SK-N-SH (cell line): ENCODE measurements at regions not wholly inside any gene's neighbourhood (a gene's known extent, or its start where the extent isn't known, plus 50 kb on each side); places are given as distances from the start of the nearest gene placed in this dataset.

Experiments used
- CTCF ChIA-PET: fragments of 300-600, 350-600 bp; formaldehyde crosslinking; extraction: SDS; loops from one replicate; lab custom pipeline; 2021; lab: Yijun Ruan, JAX
- POLR2A ChIA-PET: fragments of 350-600 bp; sonication (Branson Sonifier 250); formaldehyde crosslinking; extraction: SDS; loops from one replicate; lab custom pipeline; 2020; ENCODE audit warnings: antibody characterized with exemption, inconsistent platforms; lab: Yijun Ruan, JAX
- DNase-seq: peaks from one replicate; pipeline ENCODE4 v3.0.0; 2012
- H2AFZ ChIP-seq: fragments of 200-600 bp; sonication (generic); 2 replicates; pipeline ENCODE4 v1.8.1; 2016; ENCODE audit warnings: antibody characterized with exemption, mild to moderate bottlenecking, low read depth
- H3F3A ChIP-seq: fragments of 200-600 bp; sonication (generic); replicated peaks from 2 replicates; pipeline ENCODE3; 2016; ENCODE audit warnings: antibody characterized with exemption, mild to moderate bottlenecking; ENCODE audit not compliant: insufficient read depth
- H3K27ac ChIP-seq, 2 experiments: fragments of 200-500 bp in 1 of 2; fragments of 200-600 bp in 1 of 2; sonication (Bioruptor generic) in 1 of 2; sonication (generic), shearing (Covaris generic) in 1 of 2; 2 replicates each; pipeline versions ENCODE4 v1.5.1 to v1.6.1; 2014 to 2016; ENCODE audit warnings: low read depth in 2 of 2, inconsistent platforms in 1 of 2, low read length in 1 of 2, mild to moderate bottlenecking in 1 of 2, mixed read lengths in 1 of 2
- H3K27me3 ChIP-seq: fragments of 200-600 bp; sonication (generic), shearing (Covaris generic); 2 replicates; pipeline ENCODE4 v1.6.1; 2016; ENCODE audit warnings: mixed run types; ENCODE audit not compliant: insufficient read depth
- H3K36me3 ChIP-seq, 2 experiments: fragments of 200-500 bp in 1 of 2; fragments of 200-600 bp in 1 of 2; sonication (Bioruptor generic) in 1 of 2; sonication (generic) in 1 of 2; replicated peaks in 1 of 2; 2 replicates each; pipeline versions ENCODE3 to v1.5.1; 2014 to 2016; ENCODE audit warnings: low read length in 1 of 2, mild to moderate bottlenecking in 1 of 2; ENCODE audit not compliant: insufficient read depth in 2 of 2, control insufficient read depth in 1 of 2
- H3K4me1 ChIP-seq, 2 experiments: fragments of 200-500 bp in 1 of 2; fragments of 200-600 bp in 1 of 2; sonication (Bioruptor generic) in 1 of 2; sonication (generic), shearing (Covaris generic) in 1 of 2; 2 replicates each; pipeline versions ENCODE4 v1.5.1 to v1.6.1; 2014 to 2016; ENCODE audit warnings: low read depth in 1 of 2, low read length in 1 of 2, mixed run types in 1 of 2; ENCODE audit not compliant: insufficient read depth in 2 of 2, control insufficient read depth in 1 of 2
- H3K4me2 ChIP-seq: fragments of 200-600 bp; sonication (generic), shearing (Covaris generic); 2 replicates; pipeline ENCODE4 v1.6.1; 2017; ENCODE audit warnings: mixed run types
- H3K4me3 ChIP-seq, 2 experiments: fragments of 200-500 bp in 1 of 2; fragments of 200-600 bp in 1 of 2; sonication (Bioruptor generic) in 1 of 2; sonication (generic), shearing (Covaris generic) in 1 of 2; 2 replicates each; pipeline versions ENCODE4 v1.5.1 to v1.8.1; 2014 to 2016; ENCODE audit warnings: low read depth in 2 of 2, inconsistent platforms in 1 of 2, low read length in 1 of 2, mild to moderate bottlenecking in 1 of 2, mixed read lengths in 1 of 2, moderate library complexity in 1 of 2
- H3K79me2 ChIP-seq: fragments of 200-600 bp; sonication (generic); 2 replicates; pipeline ENCODE4 v1.8.1; 2017; ENCODE audit warnings: mild to moderate bottlenecking; ENCODE audit not compliant: insufficient read depth
- H3K9ac ChIP-seq: fragments of 200-600 bp; sonication (generic); 2 replicates; pipeline ENCODE4 v1.6.1; 2017; ENCODE audit warnings: mixed run types
- H3K9me2 ChIP-seq: fragments of 200-600 bp; sonication (generic); 2 replicates; pipeline ENCODE4 v1.6.1; 2017; ENCODE audit warnings: mixed run types
- H3K9me3 ChIP-seq: fragments of 200-600 bp; sonication (generic); 2 replicates; pipeline ENCODE4 v1.6.1; 2017; ENCODE audit warnings: mixed run types, mild to moderate bottlenecking, moderate library complexity
- H4K20me1 ChIP-seq: fragments of 200-600 bp; sonication (generic); 2 replicates; pipeline ENCODE4 v1.6.1; 2017; ENCODE audit warnings: mild to moderate bottlenecking, mixed run types; ENCODE audit not compliant: insufficient read depth
- CHD2 ChIP-seq: fragments of 150-350 bp; IDR thresholded peaks from 2 replicates; pipeline ENCODE4 v1.6.1; 2018; ENCODE audit warnings: low read length; ENCODE audit not compliant: partially characterized antibody
- FOSL2 ChIP-seq: IDR thresholded peaks from 2 replicates; pipeline ENCODE4 v1.4.0; 2012; ENCODE audit warnings: low read depth, mild to moderate bottlenecking, moderate library complexity, borderline replicate concordance
- GATA2 ChIP-seq: sonication (generic); formaldehyde crosslinking; IDR thresholded peaks from 2 replicates; pipeline ENCODE4 v1.5.0; 2020; ENCODE audit warnings: mild to moderate bottlenecking, missing genetic modification reagents
- MEF2A ChIP-seq: IDR thresholded peaks from 2 replicates; pipeline ENCODE4 v1.4.0; 2012; ENCODE audit warnings: low read depth, borderline replicate concordance
- POLR2AphosphoS5 ChIP-seq: IDR thresholded peaks from 2 replicates; pipeline ENCODE4 v1.6.1; 2012; ENCODE audit warnings: low read depth, low read length
- RAD21 ChIP-seq: IDR thresholded peaks from 2 replicates; pipeline ENCODE4 v1.6.1; 2012; ENCODE audit warnings: mild to moderate bottlenecking, low read length
- RFX5 ChIP-seq: IDR thresholded peaks from 2 replicates; pipeline ENCODE4 v1.6.1; 2012; ENCODE audit warnings: mild to moderate bottlenecking, improper control_type of control experiment, low read length
- SMC3 ChIP-seq: IDR thresholded peaks from 2 replicates; pipeline ENCODE4 v1.6.1; 2012; ENCODE audit warnings: low read depth, low read length, improper control_type of control experiment
- TAF1 ChIP-seq: IDR thresholded peaks from 2 replicates; pipeline ENCODE4 v1.6.1; 2012; ENCODE audit warnings: low read depth, mild to moderate bottlenecking, low read length, moderate library complexity, borderline replicate concordance
- USF2 ChIP-seq: fragments of 150-350 bp; IDR thresholded peaks from 2 replicates; pipeline ENCODE4 v1.6.1; 2017; ENCODE audit warnings: antibody characterized with exemption, low read length, low read depth, borderline replicate concordance
- WGBS: methylation state at CpG from one replicate; pipeline ENCODE4 v1.1.6; 2017; ENCODE audit warnings: low lambda C conversion rate; 5-methylcytosine and 5-hydroxymethylcytosine counted together
- TF ChIP-seq, protein P1 (sequence below): fragments of 200-600 bp; sonication (generic); IDR thresholded peaks from 2 replicates; pipeline ENCODE4 v1.6.1; 2017; ENCODE audit warnings: antibody characterized with exemption, mild to moderate bottlenecking, moderate library complexity
- TF ChIP-seq, protein P2 (sequence below): IDR thresholded peaks from 2 replicates; pipeline ENCODE4; 2012

DNA sequence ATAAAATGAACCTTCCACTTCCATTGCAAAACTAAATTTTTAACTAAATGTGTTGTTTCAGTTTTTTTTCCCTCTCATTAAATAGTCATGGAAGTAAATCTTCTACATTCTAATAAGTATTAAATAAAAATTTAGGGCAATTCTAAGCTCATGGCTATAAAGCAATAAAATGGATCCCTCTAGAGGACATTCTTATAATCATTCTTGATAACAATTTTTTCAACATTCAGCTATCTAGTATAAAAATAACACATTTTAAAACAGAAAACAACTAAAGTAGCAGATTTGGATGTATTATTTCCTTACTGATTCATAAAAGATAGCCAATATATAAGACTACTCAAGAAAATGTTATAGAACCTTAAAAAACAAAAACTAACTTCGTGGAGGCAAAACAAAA is 393.1 kb downstream of the PLOD2 start:
- POLR2A ChIA-PET: no interaction called here
- no peak for DNase-seq

GRCh38 chr3:145776782-145777408 is 384.1 kb downstream of the PLOD2 start:
- H3K27ac ChIP-seq: no peak overlapping the region
- H2AFZ ChIP-seq: no peak overlapping the region
- H3K9me3 ChIP-seq: no peaks in the 10 kb centered on the region
- no peak overlapping the region for H3K9ac ChIP-seq
- ChIA-PET CTCF (interaction anchor here (0.9 to 1.7 kb wide), 8 partner anchors 9 to 97 kb away, joined by 3 to 9 read pairs (median 4); no protein-coding TSS in a partner anchor), POLR2A (no interaction called here)
- H3F3A ChIP-seq: no peaks in the 10 kb centered on the region
- no peaks in the 10 kb centered on the region for H3K4me1 ChIP-seq
- TF ChIP-seq RAD21: peak; percentile 57
- no peak for TF ChIP-seq MEF2A
- TF ChIP-seq POLR2AphosphoS5: no peak
- TF ChIP-seq GATA2 (CRISPR knock-in tag): no peak
- TF ChIP-seq FOSL2: no peak
- TF ChIP-seq, protein P1, sequence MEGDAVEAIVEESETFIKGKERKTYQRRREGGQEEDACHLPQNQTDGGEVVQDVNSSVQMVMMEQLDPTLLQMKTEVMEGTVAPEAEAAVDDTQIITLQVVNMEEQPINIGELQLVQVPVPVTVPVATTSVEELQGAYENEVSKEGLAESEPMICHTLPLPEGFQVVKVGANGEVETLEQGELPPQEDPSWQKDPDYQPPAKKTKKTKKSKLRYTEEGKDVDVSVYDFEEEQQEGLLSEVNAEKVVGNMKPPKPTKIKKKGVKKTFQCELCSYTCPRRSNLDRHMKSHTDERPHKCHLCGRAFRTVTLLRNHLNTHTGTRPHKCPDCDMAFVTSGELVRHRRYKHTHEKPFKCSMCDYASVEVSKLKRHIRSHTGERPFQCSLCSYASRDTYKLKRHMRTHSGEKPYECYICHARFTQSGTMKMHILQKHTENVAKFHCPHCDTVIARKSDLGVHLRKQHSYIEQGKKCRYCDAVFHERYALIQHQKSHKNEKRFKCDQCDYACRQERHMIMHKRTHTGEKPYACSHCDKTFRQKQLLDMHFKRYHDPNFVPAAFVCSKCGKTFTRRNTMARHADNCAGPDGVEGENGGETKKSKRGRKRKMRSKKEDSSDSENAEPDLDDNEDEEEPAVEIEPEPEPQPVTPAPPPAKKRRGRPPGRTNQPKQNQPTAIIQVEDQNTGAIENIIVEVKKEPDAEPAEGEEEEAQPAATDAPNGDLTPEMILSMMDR: peak; percentile 64
- TF ChIP-seq SMC3: peak; percentile 14; the same call in 1 of the 2 replicates
- no peaks in the 10 kb centered on the region for H3K79me2 ChIP-seq
- H3K4me3 ChIP-seq: no peak overlapping the region
- no peaks in the 10 kb centered on the region for H3K36me3 ChIP-seq
- DNase-seq: peak; percentile 10
- H3K9me2 ChIP-seq: no peaks in the 10 kb centered on the region; the same call in 1 of the 2 replicates
- 5% methylated on average over 4 of the region's 4 CpGs for WGBS
- no peaks in the 10 kb centered on the region for H3K27me3 ChIP-seq
- H3K4me2 ChIP-seq: no peak overlapping the region
- H4K20me1 ChIP-seq: no peaks in the 10 kb centered on the region

More for the DNA sequence above, 393.1 kb downstream of the PLOD2 start:
- TF ChIP-seq, protein P1: peak; percentile 54
- TF ChIP-seq RAD21 (peak; percentile 17; the same call in 1 of the 2 replicates), TAF1 (no peak), CHD2 (no peak), RFX5 (no peak), USF2 (no peak)
- TF ChIP-seq, protein P2, sequence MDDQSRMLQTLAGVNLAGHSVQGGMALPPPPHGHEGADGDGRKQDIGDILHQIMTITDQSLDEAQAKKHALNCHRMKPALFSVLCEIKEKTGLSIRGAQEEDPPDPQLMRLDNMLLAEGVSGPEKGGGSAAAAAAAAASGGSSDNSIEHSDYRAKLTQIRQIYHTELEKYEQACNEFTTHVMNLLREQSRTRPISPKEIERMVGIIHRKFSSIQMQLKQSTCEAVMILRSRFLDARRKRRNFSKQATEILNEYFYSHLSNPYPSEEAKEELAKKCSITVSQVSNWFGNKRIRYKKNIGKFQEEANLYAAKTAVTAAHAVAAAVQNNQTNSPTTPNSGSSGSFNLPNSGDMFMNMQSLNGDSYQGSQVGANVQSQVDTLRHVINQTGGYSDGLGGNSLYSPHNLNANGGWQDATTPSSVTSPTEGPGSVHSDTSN: no peak
- H3K9me3 ChIP-seq: no peaks in the 10 kb centered on the region
- no peak overlapping the region for H3K9ac ChIP-seq
- H2AFZ ChIP-seq: no peak overlapping the region
- H3K27me3 ChIP-seq: no peaks in the 10 kb centered on the region
- no peak overlapping the region for H3K4me3 ChIP-seq
- 0% methylated on average over 1 of the region's 1 CpG for WGBS
- no peak overlapping the region for H3K27ac ChIP-seq
- H3K4me1 ChIP-seq: no peaks in the 10 kb centered on the region
- no peaks in the 10 kb centered on the region for H3F3A ChIP-seq
- no peaks in the 10 kb centered on the region for H3K9me2 ChIP-seq
- no peaks in the 10 kb centered on the region for H3K79me2 ChIP-seq
- CTCF ChIA-PET: interaction anchor here (0.9 to 1.2 kb wide), 2 partner anchors 9 to 84 kb away, joined by 3 to 5 read pairs; no protein-coding TSS in a partner anchor
- H4K20me1 ChIP-seq: no peaks in the 10 kb centered on the region
- H3K36me3 ChIP-seq: no peaks in the 10 kb centered on the region
- no peak overlapping the region for H3K4me2 ChIP-seq
